GM23248 (cell line): ENCODE measurements at regions not wholly inside any gene's neighbourhood (a gene's known extent, or its start where the extent isn't known, plus 50 kb on each side); places are given as distances from the start of the nearest gene placed in this dataset.

Experiments
- EZH2 ChIP-seq: fragments of 200-600 bp; sonication (generic); IDR thresholded peaks from 2 replicates; pipeline ENCODE4 v1.6.1; 2018; ENCODE audit warnings: antibody characterized with exemption, mild to moderate bottlenecking; ENCODE audit not compliant: insufficient read depth, poor library complexity, severe bottlenecking
- EZH2phosphoT487 ChIP-seq: fragments of 200-600 bp; sonication (generic); IDR thresholded peaks from 2 replicates; pipeline ENCODE4 v1.6.1; 2018; ENCODE audit warnings: antibody characterized with exemption, moderate library complexity, mild to moderate bottlenecking, low read depth; ENCODE audit not compliant: insufficient read depth

DNA sequence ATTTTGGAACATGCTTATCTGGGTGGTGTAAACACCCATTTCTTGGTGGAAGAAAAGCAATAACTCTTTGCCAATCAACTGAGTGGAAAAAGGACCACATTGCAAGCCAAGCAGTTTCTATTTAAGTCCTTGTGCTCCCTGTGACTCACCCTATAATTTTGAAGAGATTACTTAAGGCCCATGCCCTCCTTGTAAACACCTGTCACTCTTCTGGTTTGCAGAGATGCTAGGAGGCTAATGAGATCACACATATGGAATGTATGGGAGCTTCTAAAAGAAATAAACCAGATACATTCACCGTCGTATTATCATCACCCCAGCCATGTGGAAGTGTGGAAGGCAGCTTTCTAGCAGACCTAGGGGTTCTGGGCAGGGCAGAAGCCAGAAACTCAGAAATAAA lies 337.1 kb downstream of the GADD45G start:
- TF ChIP-seq EZH2 (no peak), EZH2phosphoT487 (no peak)
